ENCODE measurements at regions not wholly inside any gene's neighbourhood (a gene's known extent, or its start where the extent isn't known, plus 50 kb on each side); places are given as distances from the start of the nearest gene placed in this dataset.

- TF ChIP-seq POLR2A (IDR thresholded peaks at IDR 0.05; ENCODE audit: low read length) (no peak), GATA1 (IDR thresholded peaks at IDR 0.05; ENCODE audit: low read depth, low read length) (no peak)
Observed at GRCh38 chr11:119493712-119494111, 70.7 kb upstream of the THY1 start.

All from erythroblast (primary cell).